COR-L47 (cell line): ENCODE measurements at regions not wholly inside any gene's neighbourhood (a gene's known extent, or its start where the extent isn't known, plus 50 kb on each side); places are given as distances from the start of the nearest gene placed in this dataset.

ENCODE experiments used
- DNase-seq: peaks from one replicate; lab custom pipeline; 2025; lab: John Stamatoyannopoulos, UW

GRCh38 chr7:70986297-70986696 is 145.6 kb upstream of the GALNT17 start:
- DNase-seq, result no peak

GRCh38 chr7:70994176-70994575 is 137.8 kb upstream of the GALNT17 start:
- no peak for DNase-seq

DNA sequence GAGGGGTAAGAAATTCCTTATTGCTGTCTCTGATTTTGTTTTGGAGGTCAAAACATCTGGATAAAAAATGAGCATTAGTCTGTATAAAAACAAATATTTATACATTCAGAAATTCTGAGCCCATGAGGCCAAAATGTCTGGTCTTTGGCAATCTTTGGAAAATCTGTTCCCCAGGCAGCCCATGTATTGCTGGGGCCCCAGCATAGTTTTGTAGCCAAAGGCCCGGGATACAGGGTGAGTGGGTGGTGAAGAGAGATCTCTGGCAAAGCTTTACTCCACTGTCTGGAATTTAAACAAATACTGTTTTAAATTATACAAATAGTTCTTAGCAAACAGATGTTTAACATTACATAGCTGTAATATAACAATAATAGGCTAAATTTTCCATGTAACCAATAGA is 134.7 kb upstream of the GALNT17 start:
- no peak for DNase-seq

DNA sequence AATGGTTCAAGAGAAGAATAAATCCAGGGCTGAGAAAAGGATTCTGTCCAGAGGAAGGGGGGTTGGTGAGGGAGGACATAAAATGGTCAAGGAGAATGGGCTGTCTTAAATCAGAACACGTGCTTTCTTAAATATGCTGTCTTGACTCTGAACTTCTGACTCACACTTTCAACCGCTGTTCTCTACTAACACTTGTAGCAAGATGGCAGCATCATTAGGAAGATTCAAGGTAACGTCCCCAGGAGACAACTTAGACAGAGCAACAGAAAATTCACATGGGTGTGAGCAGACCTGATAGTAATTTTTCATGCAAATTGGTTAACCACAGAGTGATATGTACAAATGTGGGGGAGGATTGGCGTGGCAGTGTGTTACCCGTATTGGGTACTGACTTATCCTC is 126.8 kb upstream of the GALNT17 start:
- no peak for DNase-seq

- no peak for DNase-seq
These were observed 122.3 kb upstream of the GALNT17 start for GRCh38 chr7:71009636-71010035.

DNA sequence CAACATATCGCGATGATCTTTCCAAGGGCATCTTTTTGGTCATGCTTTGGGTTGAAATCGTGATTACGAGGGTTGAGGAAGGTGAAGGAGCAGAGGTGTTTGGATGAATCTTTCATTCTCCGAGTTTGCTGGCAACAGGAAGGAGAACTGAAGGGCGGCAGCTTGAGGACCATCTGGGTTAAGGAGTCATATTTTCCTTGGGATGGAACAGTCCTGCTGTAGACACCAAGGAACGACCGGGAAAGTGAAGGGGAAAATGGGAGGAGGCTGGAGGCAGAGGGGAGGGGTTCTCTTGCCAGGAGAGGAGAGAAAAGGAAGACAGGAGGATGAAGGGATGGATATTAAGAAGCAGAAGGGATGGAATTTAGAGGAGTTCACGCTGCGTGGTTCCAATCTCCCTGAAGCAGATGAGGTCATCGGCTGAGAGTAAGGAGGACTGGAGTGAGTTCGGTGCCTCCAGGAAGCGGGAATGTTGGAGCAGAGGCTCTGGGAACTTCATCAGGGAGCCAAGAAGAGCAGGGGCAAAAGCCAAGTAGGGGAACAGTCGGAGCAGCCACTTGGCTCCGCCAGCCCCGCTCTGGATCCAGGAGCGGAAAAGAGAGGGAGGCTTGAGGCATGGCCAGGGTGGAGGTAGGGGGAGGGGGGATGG is 116.6 kb upstream of the GALNT17 start:
- no peak for DNase-seq

GRCh38 chr7:71016401-71016800 is 115.5 kb upstream of the GALNT17 start:
- no peak for DNase-seq

- no peak for DNase-seq
These were observed 114.3 kb upstream of the GALNT17 start for GRCh38 chr7:71017602-71018001.

GRCh38 chr7:71019706-71020105 is 112.2 kb upstream of the GALNT17 start:
- no peak for DNase-seq

DNA sequence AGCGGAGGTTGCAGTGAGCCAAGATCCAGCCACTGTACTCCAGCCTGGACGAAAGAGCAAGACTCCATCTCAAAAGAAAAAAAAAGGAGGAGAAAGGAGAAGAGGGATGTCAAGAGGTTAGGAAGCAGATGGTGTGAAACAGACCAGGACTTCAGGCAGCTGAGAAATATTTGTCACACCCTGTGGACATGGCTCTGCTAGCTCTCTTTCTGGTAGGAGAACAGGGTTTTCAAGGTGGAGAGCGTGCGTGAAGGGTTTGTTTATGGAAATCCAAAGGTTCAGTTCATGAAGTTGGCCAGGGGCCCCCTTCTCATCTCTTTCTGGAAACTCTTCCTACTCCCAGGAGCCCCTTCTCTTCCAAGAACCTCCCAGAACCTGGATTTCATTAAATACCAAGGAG is 110.8 kb upstream of the GALNT17 start:
- DNase-seq, result no peak

DNA sequence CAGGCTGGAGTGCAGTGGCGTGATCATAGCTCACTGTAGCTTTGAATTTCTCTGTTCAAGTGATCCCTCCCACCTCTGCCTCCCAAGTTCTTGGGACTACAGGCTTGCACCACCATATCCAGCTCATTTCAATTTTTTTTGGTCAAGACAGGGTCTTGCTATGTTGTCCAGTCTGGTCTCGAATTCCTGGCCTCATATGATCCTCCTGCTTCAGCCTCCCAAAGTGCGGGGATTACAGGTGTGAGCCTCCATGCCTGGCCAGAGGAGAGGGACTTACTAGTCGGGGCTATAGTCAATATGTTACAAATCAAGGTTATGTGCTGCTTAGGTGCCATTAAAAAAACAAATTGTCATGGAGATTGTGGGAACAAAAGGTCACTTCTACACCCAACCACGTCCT is 105.3 kb upstream of the GALNT17 start:
- no peak for DNase-seq

- DNase-seq, result no peak
These were observed 97.7 kb upstream of the GALNT17 start for GRCh38 chr7:71034243-71034642.

DNA sequence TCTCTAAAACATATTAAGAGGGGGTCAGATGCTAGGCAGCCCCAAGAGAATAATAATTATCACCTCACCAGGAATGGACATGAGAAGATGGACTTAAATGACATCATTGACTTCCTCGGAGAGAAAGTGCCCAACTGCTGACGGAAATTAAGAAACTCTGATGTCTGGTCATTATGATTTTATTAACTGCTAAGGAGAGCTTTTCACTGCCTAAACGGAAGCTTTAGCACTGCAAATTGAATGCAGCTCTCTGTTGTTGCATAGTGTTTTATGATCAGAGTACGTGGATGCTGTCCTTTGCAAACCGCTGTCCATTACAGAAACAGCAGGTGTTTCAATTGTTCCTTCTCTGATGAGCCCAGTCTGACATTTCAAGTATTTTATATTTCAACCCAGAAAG is 89.4 kb upstream of the GALNT17 start:
- DNase-seq, result no peak

DNA sequence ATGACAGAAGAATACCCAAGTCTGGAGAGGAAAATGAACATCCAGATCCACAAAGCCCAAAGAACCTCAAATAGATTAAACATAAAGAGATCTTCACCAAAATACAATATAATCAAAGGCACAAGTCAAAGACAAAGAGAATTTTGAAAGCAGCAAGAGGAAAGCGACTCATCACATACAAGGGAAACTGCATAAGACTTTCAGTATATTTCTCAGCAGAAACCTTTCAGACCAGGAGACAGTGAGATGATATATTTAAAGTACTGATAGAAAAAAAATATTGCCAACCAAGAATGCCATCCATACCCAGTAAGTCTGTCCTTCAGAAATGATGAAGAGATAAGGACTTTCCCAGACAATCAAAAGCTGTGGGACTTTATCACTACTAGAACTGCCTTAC is 81.5 kb upstream of the GALNT17 start:
- no peak for DNase-seq

DNA sequence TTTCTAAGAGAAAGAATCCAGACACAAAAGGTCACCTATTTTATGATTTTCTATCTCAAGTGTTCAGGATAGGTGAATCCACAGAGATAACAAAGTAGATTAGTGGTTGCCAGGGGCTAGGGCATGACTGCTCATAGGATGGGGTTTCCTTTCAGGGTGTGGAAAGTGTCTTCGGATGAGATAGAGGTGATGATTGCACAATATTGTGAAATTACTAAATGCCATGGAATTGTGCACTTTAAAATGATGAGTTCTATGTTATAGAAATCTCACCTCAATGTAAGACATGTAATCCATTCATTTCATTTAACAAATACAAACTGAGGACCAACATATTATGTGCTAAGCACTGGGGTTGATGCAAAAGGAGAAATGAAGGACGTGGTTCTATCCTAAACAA is 76.4 kb upstream of the GALNT17 start:
- no peak for DNase-seq

- no peak for DNase-seq
These were observed 54.0 kb upstream of the GALNT17 start for GRCh38 chr7:71077743-71078476.
